Body of pancreas (tissue), 4 donors: ENCODE measurements at regions not wholly inside any gene's neighbourhood (a gene's known extent, or its start where the extent isn't known, plus 50 kb on each side); places are given as distances from the start of the nearest gene placed in this dataset.

Experiments
- CTCF ChIP-seq, 7 experiments: fragments of 450-650 bp in 4 of 7; fragments of 200-600 bp in 3 of 7; sonication (generic) in 3 of 7; IDR thresholded peaks; one replicate each; pipeline ENCODE4 v1.5.1; 2016 to 2019; ENCODE audit warnings: antibody characterized with exemption in 7 of 7
- POLR2A ChIP-seq, 3 donors: fragments of 450-650 bp; IDR thresholded peaks; one replicate each; pipeline ENCODE4 v1.6.1; 2016; ENCODE audit warnings: antibody characterized with exemption in 3 of 3, mild to moderate bottlenecking in 2 of 3

- TF ChIP-seq CTCF (IDR thresholded peaks at IDR 0.05) = no peak
- no peak for TF ChIP-seq POLR2A (IDR thresholded peaks at IDR 0.05)
These were observed 720.3 kb upstream of the RGMB start for GRCh38 chr5:98053170-98053569.
